ENCODE measurements at regions not wholly inside any gene's neighbourhood (a gene's known extent, or its start where the extent isn't known, plus 50 kb on each side); places are given as distances from the start of the nearest gene placed in this dataset.

DNA sequence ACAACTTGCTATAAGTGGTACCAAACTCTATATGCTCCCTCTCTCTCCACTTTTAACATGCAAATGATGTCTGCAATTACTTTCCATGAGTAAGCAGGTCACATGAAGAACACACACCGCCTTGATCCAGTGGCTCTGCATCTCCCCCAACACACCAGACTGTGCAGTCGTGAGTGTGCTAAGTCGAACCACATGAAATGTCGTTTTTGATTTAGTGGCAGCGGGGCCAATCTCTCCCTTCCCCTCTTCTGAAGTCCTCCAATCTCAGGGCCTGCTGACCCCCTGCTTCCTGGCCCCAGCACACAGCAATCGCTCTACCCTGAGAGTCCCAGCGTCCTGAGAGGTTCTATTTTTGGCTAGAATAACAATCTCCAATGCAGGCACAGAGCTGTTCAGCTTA is 312.5 kb downstream of the SHQ1 start:
- no peaks in the 10 kb centered on the region for H3K36me3 ChIP-seq (ENCODE audit: low read depth)
- no peaks in the 10 kb centered on the region for H3K27me3 ChIP-seq (ENCODE audit: insufficient read depth, poor library complexity, severe bottlenecking)
- no peak for ATAC-seq (ENCODE audit: low read depth)
- no peaks in the 10 kb centered on the region for H3K9me3 ChIP-seq (ENCODE audit: severe bottlenecking)
- no peak for DNase-seq (ENCODE audit: low spot score)
- no peak overlapping the region for H3K27ac ChIP-seq (ENCODE audit: poor library complexity, severe bottlenecking)
- TF ChIP-seq, protein P1, sequence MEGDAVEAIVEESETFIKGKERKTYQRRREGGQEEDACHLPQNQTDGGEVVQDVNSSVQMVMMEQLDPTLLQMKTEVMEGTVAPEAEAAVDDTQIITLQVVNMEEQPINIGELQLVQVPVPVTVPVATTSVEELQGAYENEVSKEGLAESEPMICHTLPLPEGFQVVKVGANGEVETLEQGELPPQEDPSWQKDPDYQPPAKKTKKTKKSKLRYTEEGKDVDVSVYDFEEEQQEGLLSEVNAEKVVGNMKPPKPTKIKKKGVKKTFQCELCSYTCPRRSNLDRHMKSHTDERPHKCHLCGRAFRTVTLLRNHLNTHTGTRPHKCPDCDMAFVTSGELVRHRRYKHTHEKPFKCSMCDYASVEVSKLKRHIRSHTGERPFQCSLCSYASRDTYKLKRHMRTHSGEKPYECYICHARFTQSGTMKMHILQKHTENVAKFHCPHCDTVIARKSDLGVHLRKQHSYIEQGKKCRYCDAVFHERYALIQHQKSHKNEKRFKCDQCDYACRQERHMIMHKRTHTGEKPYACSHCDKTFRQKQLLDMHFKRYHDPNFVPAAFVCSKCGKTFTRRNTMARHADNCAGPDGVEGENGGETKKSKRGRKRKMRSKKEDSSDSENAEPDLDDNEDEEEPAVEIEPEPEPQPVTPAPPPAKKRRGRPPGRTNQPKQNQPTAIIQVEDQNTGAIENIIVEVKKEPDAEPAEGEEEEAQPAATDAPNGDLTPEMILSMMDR (IDR thresholded peaks at IDR 0.05; ENCODE audit: poor library complexity, severe bottlenecking): no peak
- H3K4me3 ChIP-seq (ENCODE audit: severe bottlenecking): no peak overlapping the region
- H3K4me1 ChIP-seq (ENCODE audit: insufficient read depth, poor library complexity, severe bottlenecking): no peaks in the 10 kb centered on the region

DNA sequence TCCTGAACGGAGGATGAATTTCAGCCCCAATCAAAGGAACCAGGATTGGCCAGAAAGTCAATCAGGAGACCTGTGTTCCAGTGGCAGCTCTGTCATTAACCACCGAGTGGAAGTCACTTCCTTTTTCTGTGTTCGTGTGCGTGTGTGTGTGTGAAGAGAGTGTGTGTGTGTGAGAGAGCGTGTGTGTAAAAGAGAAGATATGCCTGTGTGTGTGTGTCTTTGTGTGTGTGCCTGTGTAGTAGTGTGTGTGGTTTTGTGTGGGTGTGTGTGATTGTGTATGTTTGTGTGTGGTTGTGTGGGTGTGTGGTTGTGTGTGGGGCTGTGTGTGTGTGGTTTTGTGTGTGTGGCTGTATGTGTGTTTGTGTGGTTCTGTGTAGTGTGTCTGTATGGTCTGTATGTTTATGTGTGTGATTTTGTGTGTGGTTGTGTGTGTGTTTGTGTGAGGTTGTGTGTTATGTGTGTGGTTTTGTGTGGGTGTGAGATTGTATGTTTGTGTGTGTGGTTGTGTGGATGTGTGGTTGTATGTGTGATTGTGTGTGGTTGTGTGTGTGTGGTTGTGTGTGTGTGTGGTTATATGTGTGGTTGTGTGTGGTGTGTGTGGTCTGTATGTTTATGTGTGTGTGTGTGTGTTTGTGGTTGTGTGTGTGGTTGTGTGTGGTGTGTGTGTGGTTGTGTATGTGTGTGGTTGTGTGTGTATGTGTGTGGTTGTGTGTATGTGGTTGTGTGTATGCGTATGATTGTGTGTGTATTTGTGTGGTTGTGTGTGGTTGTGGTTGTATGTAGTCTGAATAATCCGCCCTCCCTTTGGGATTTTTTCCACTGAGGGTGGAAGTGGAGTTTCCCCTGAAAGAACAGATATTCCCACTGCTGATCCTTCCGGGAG is 314.4 kb downstream of the SHQ1 start:
- Histone ChIP-seq H3K4me3 (ENCODE audit: severe bottlenecking) (no peak overlapping the region), H3K27ac (ENCODE audit: poor library complexity, severe bottlenecking) (no peak overlapping the region), H3K9me3 (ENCODE audit: severe bottlenecking) (no peaks in the 10 kb centered on the region), H3K27me3 (ENCODE audit: insufficient read depth, poor library complexity, severe bottlenecking) (no peaks in the 10 kb centered on the region), H3K4me1 (ENCODE audit: insufficient read depth, poor library complexity, severe bottlenecking) (no peaks in the 10 kb centered on the region), H3K36me3 (ENCODE audit: low read depth) (no peaks in the 10 kb centered on the region)
- ATAC-seq (ENCODE audit: low read depth) (no peak), DNase-seq (ENCODE audit: low spot score) (no peak)
- TF ChIP-seq, protein P1 (IDR thresholded peaks at IDR 0.05; ENCODE audit: poor library complexity, severe bottlenecking): no peak

DNA sequence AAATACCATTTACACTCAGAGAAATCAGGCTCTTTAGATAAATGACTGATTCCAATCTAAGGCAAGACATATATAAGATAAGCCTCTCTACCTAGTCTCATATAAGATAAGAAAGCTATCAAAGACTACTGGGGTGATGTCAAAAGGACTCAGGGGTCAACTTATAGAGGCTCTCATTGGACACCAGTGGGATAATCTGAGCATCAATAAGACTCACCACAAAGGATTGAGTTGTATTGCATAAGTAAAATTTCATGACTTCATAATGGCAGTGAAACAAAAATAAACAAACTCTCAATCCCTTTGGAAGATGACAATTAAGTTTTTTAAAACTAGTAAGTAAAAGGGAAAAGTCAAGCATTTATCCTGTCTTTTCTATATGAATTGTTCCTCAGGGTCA is 317.8 kb downstream of the SHQ1 start:
- ATAC-seq (ENCODE audit: low read depth) (no peak), DNase-seq (ENCODE audit: low spot score) (no peak)
- H3K36me3 ChIP-seq (ENCODE audit: low read depth): no peaks in the 10 kb centered on the region
- no peaks in the 10 kb centered on the region for H3K9me3 ChIP-seq (ENCODE audit: severe bottlenecking)
- no peaks in the 10 kb centered on the region for H3K4me1 ChIP-seq (ENCODE audit: insufficient read depth, poor library complexity, severe bottlenecking)
- H3K27me3 ChIP-seq (ENCODE audit: insufficient read depth, poor library complexity, severe bottlenecking): no peaks in the 10 kb centered on the region
- no peak overlapping the region for H3K27ac ChIP-seq (ENCODE audit: poor library complexity, severe bottlenecking)
- H3K4me3 ChIP-seq (ENCODE audit: severe bottlenecking): no peak overlapping the region
- TF ChIP-seq, protein P1 (IDR thresholded peaks at IDR 0.05; ENCODE audit: poor library complexity, severe bottlenecking): no peak

DNA sequence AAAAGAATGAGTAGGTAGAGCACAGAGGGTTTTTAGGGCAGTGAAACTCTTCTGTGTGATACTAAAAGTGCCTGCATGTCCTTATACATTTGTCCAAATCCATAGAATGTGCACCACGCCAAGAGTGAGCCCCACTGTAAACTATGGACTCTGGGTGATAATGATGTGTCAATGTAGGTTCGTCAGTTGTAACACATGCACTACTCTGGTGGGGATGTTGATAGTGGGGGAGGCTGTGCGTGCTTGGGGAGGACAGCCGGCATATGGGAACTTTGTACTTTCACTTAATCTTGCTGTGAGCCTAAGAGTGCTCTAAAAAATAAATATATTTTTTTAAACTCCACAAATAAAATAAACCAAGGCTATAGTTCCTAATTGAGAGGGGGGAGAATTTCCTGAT is 319.2 kb downstream of the SHQ1 start:
- ATAC-seq (ENCODE audit: low read depth): no peak

More for the DNA sequence above, 319.2 kb downstream of the SHQ1 start:
- no peaks in the 10 kb centered on the region for H3K9me3 ChIP-seq (ENCODE audit: severe bottlenecking)
- no peaks in the 10 kb centered on the region for H3K4me1 ChIP-seq (ENCODE audit: insufficient read depth, poor library complexity, severe bottlenecking)
- H3K4me3 ChIP-seq (ENCODE audit: severe bottlenecking): no peak overlapping the region
- no peaks in the 10 kb centered on the region for H3K27me3 ChIP-seq (ENCODE audit: insufficient read depth, poor library complexity, severe bottlenecking)
- no peak overlapping the region for H3K27ac ChIP-seq (ENCODE audit: poor library complexity, severe bottlenecking)
- no peak for DNase-seq (ENCODE audit: low spot score)
- H3K36me3 ChIP-seq (ENCODE audit: low read depth): no peaks in the 10 kb centered on the region
- TF ChIP-seq, protein P1 (IDR thresholded peaks at IDR 0.05; ENCODE audit: poor library complexity, severe bottlenecking): no peak
